Brain microvascular endothelial cell (primary cell): ENCODE measurements at regions not wholly inside any gene's neighbourhood (a gene's known extent, or its start where the extent isn't known, plus 50 kb on each side); places are given as distances from the start of the nearest gene placed in this dataset.
"Not testable (repeated sequence)": the region's sequence is repeated elsewhere in the genome, so short reads cannot be mapped to it uniquely, and the experiment has no call there.

Experiments used
- DNase-seq: peaks from one replicate; pipeline ENCODE4 v3.0.0-alpha.2; 2020
- H3K27ac ChIP-seq: fragments of 250-450 bp; sonication (Bioruptor Pico); 2 replicates; pipeline ENCODE4 v1.5.1; 2020; ENCODE audit warnings: mild to moderate bottlenecking, moderate library complexity
- H3K27me3 ChIP-seq: fragments of 250-450 bp; sonication (Bioruptor Pico); replicated peaks from 2 replicates; pipeline ENCODE4 v1.5.1; 2020; ENCODE audit warnings: mild to moderate bottlenecking
- H3K36me3 ChIP-seq: fragments of 250-450 bp; sonication (Bioruptor Pico); replicated peaks from 2 replicates; pipeline ENCODE4 v1.5.1; 2020; ENCODE audit warnings: mild to moderate bottlenecking
- H3K4me3 ChIP-seq: 2 replicates; pipeline ENCODE4 v1.5.1; 2011; ENCODE audit warnings: low read depth, mild to moderate bottlenecking, control low read depth, low read length, moderate library complexity
- in situ Hi-C: cut with HindIII; loops from 2 replicates; pipeline ENCODE4 v1.10.0; 2017; ENCODE audit warnings: low sequenced_read_pairs, low pct_ligation_motif_present
- TF ChIP-seq, protein P1 (sequence below): IDR thresholded peaks from 2 replicates; pipeline ENCODE4 v1.5.1; 2011; ENCODE audit warnings: low read depth, mild to moderate bottlenecking, moderate library complexity, low read length, control low read depth, inconsistent platforms; ENCODE audit errors: missing control alignments

DNA sequence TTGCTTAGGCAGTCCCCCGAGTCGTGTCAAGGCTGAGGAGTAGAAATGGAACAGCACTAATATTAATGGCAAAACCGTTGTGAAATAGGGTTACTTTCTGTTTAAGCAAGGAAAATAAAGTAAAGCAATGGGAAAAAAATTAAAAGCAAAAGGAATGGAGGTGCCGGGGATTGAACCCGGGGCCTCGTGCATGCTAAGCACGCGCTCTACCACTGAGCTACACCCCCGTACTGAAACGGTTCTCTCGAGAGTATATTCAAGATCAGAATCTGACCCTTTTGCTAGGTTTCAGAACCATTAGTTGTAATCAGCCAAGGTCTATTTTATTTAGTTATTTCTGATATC, 85.5 kb downstream of the TRIM27 start:
- H3K27me3 ChIP-seq, result no peaks in the 10 kb centered on the region
- TF ChIP-seq, protein P1, sequence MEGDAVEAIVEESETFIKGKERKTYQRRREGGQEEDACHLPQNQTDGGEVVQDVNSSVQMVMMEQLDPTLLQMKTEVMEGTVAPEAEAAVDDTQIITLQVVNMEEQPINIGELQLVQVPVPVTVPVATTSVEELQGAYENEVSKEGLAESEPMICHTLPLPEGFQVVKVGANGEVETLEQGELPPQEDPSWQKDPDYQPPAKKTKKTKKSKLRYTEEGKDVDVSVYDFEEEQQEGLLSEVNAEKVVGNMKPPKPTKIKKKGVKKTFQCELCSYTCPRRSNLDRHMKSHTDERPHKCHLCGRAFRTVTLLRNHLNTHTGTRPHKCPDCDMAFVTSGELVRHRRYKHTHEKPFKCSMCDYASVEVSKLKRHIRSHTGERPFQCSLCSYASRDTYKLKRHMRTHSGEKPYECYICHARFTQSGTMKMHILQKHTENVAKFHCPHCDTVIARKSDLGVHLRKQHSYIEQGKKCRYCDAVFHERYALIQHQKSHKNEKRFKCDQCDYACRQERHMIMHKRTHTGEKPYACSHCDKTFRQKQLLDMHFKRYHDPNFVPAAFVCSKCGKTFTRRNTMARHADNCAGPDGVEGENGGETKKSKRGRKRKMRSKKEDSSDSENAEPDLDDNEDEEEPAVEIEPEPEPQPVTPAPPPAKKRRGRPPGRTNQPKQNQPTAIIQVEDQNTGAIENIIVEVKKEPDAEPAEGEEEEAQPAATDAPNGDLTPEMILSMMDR, result no peak
- H3K4me3 ChIP-seq, result peak overlapping the region; percentile 79
- peak; percentile 59 for DNase-seq
- in situ Hi-C loops, result no loop called here
- H3K36me3 ChIP-seq, result no peaks in the 10 kb centered on the region
- peak overlapping the region; percentile 72 for H3K27ac ChIP-seq

DNA sequence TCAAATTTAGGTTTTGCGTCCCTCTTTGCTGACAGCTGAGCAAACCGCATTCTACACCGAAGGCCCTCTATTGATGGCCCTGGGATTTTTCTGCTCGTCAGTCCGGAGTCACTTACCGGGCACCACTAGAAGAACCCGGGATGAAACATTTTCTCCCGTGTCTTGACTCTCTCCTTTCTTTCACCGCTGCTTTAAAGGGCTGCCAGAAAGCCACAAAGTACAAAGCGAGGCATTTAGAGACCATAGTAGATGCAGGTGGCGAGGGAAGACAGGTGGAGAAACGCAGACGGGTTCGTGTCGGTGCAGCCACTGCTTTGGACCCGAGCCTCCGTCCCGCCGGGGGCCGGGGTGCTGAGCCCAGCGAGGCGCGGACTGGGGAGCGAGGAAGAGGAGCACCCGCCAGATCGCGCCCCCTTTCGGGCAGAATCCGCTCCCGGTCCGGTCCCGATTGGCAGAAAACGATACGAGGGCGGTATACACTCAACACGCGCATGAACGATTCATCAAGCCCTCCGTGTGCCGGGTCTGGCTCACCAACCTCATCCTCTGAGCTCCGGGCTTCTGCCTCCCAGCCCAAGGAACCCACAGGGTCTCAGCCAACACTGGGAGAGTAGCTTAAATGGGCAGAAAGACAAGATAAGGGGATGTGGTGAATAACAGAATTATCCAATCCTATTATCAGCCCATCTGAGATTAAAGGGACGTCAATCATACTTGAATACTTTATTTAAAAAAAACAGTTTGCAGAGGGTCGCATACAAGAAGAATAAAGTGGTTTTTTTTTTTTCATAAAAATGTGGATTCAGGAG, 84.9 kb downstream of the TRIM27 start:
- peak overlapping the region; percentile 79 for H3K4me3 ChIP-seq
- TF ChIP-seq, protein P1, result peak; percentile 86
- peak; percentile 85 for DNase-seq
- H3K27ac ChIP-seq, result no peak overlapping the region
- H3K36me3 ChIP-seq, result no peaks in the 10 kb centered on the region
- in situ Hi-C loops, result no loop called here
- H3K27me3 ChIP-seq, result no peaks in the 10 kb centered on the region

DNA sequence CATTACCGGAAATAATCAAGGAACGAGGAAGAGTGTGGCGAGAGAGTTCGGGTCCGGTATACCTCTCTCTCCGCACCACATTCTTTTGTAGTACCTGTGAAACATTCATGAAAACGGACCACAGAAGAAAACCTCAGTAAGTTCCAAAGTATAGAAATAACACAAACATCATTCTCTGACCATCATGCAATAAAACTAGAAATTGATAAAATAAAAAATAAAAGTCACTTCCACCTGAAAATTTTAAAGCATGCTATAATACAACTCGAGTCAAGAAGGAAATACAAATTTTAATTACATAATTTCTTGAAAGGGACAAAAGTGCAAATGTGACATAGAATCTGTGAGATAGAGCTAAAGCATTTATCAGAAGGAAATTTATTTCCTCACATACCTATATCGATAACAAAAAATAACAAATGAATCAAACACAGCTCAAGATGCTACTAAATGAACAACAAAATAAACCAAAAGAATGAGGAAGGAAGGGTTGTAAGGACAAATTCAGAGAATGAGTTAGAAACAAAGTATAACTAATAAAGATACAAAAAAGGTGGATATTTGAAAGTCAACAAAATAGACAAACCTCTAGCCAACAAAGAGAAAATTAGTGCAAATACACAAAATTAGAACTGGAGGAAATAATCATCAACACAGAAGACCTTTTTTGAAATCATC, 84.2 kb downstream of the TRIM27 start:
- no peak for DNase-seq
- Histone ChIP-seq H3K27ac (no peak overlapping the region), H3K36me3 (no peaks in the 10 kb centered on the region), H3K4me3 (peak overlapping the region; percentile 79), H3K27me3 (no peaks in the 10 kb centered on the region)
- in situ Hi-C loops, result no loop called here
- TF ChIP-seq, protein P1, result no peak

DNA sequence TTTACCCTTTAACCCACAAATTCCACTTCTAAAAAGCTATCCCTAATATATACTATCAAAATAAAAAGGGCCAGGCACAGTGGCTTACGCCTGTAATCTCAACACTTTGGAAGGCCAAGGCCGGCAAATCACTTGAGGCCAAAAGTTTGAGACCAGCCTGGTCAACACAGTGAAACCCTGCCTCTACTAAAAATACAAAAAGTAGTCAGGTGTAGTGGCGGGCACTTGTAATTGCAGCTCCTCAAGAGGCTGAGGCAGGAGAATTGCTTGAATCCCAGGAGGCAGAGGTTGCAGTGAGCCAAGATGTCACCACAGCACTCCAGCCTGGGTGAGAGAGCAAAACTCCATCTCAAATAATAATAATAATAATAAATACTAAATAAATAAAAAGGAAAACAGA, 82.5 kb downstream of the TRIM27 start:
- in situ Hi-C loops, result no loop called here
- H3K27ac ChIP-seq, result no peak overlapping the region
- no peak overlapping the region for H3K4me3 ChIP-seq
- TF ChIP-seq, protein P1, result peak; percentile 16
- no peaks in the 10 kb centered on the region for H3K27me3 ChIP-seq
- DNase-seq, result no peak
- H3K36me3 ChIP-seq, result no peaks in the 10 kb centered on the region

DNA sequence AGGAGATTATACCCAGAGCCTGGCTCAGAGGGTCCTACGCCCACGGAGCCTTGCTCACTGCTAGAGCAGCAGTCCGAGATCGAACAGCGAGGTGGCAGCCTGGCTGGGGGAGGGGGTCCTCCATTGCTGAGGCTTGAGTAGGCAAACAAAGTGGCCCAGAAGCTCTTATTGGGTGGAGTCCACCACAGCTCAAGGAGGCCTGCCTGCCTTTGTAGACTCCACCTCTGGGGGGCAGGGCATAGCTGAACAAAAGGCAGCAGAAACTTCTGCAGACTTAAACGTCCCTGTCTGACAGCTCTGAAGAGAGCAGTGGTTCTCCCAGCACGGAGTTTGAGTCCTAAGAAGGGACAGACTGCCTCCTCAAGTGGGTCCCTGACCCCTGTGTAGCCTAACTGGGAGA, 75.0 kb downstream of the TRIM27 start:
- in situ Hi-C loops, H3K36me3 ChIP-seq, H3K4me3 ChIP-seq, H3K27ac ChIP-seq, DNase-seq, H3K27me3 ChIP-seq: not testable (repeated sequence)
